OCI-LY1 (cell line): ENCODE measurements at regions not wholly inside any gene's neighbourhood (a gene's known extent, or its start where the extent isn't known, plus 50 kb on each side); places are given as distances from the start of the nearest gene placed in this dataset.

Experiments used
- H2AFZ ChIP-seq: fragments of 200-600 bp; sonication (generic), shearing (Covaris generic); 2 replicates; pipeline ENCODE4 v1.6.0; 2014; ENCODE audit warnings: antibody characterized with exemption, mild to moderate bottlenecking, low read length
- H3F3A ChIP-seq: fragments of 200-600 bp; sonication (generic), shearing (Covaris generic); 2 replicates; pipeline ENCODE4 v1.6.0; 2014; ENCODE audit warnings: mild to moderate bottlenecking, antibody characterized with exemption, low read length, moderate library complexity; ENCODE audit not compliant: insufficient read depth
- H3K27ac ChIP-seq: fragments of 200-600 bp; sonication (generic); 2 replicates; pipeline ENCODE4 v1.5.1; 2014; ENCODE audit warnings: low read length, mixed run types, mild to moderate bottlenecking, low read depth; ENCODE audit not compliant: poor library complexity, severe bottlenecking
- H3K27me3 ChIP-seq: fragments of 200-600 bp; sonication (generic); 2 replicates; pipeline ENCODE4 v1.6.0; 2014; ENCODE audit warnings: antibody characterized with exemption, mild to moderate bottlenecking, low read length, moderate library complexity; ENCODE audit not compliant: insufficient read depth
- H3K36me3 ChIP-seq: fragments of 200-600 bp; sonication (generic); 2 replicates; pipeline ENCODE4 v1.6.1; 2014; ENCODE audit warnings: mild to moderate bottlenecking, antibody characterized with exemption, low read length, moderate library complexity, mixed read lengths; ENCODE audit not compliant: insufficient read depth
- H3K4me1 ChIP-seq: fragments of 200-600 bp; sonication (generic); 2 replicates; pipeline ENCODE4 v1.5.1; 2014; ENCODE audit warnings: mild to moderate bottlenecking, low read length, moderate library complexity; ENCODE audit not compliant: insufficient read depth, severe bottlenecking
- H3K4me2 ChIP-seq: fragments of 200-600 bp; sonication (generic), shearing (Covaris generic); 2 replicates; pipeline ENCODE4 v1.6.1; 2014; ENCODE audit warnings: low read length
- H3K4me3 ChIP-seq: fragments of 200-600 bp; sonication (generic); 2 replicates; pipeline ENCODE4 v1.5.1; 2014; ENCODE audit warnings: low read length, low read depth, mild to moderate bottlenecking, mixed read lengths; ENCODE audit not compliant: poor library complexity, severe bottlenecking
- H3K79me2 ChIP-seq: fragments of 200-600 bp; shearing (Covaris generic); 2 replicates; pipeline ENCODE4 v1.6.1; 2016; ENCODE audit warnings: mixed run types, low read length, mixed read lengths; ENCODE audit not compliant: insufficient read depth
- H3K9ac ChIP-seq: fragments of 200-600 bp; sonication (generic), shearing (Covaris generic); 2 replicates; pipeline ENCODE4 v1.6.1; 2014; ENCODE audit warnings: mild to moderate bottlenecking, low read length, mixed read lengths
- H3K9me2 ChIP-seq: fragments of 200-600 bp; sonication (generic), shearing (Covaris generic); 2 replicates; pipeline ENCODE4 v1.6.1; 2014; ENCODE audit warnings: low read depth, mild to moderate bottlenecking, low read length, mixed read lengths
- H3K9me3 ChIP-seq: fragments of 200-600 bp; shearing (Covaris generic); 2 replicates; pipeline ENCODE4 v1.6.1; 2014; ENCODE audit warnings: low read length, mixed read lengths
- H4K20me1 ChIP-seq: fragments of 200-600 bp; sonication (generic), shearing (Covaris generic); 2 replicates; pipeline ENCODE4 v1.6.0; 2016; ENCODE audit warnings: mild to moderate bottlenecking, low read length; ENCODE audit not compliant: insufficient read depth
- CTCF ChIP-seq: fragments of 200-600 bp; sonication (generic), shearing (Covaris generic); IDR thresholded peaks from 2 replicates; pipeline ENCODE4 v1.5.1; 2017; ENCODE audit warnings: mild to moderate bottlenecking, antibody characterized with exemption, low read length, moderate library complexity, mixed read lengths
- EZH2 ChIP-seq: fragments of 200-600 bp; sonication (generic), shearing (Covaris generic); IDR thresholded peaks from 2 replicates; pipeline ENCODE4 v1.8.0; 2017; ENCODE audit warnings: borderline replicate concordance, mixed run types, mild to moderate bottlenecking, antibody characterized with exemption, low read length, moderate library complexity, mixed read lengths

- H3K4me3 ChIP-seq: no peak overlapping the region
- no peaks in the 10 kb centered on the region for H3K27me3 ChIP-seq
- TF ChIP-seq EZH2: no peak
- TF ChIP-seq CTCF: no peak
- no peaks in the 10 kb centered on the region for H4K20me1 ChIP-seq
- no peaks in the 10 kb centered on the region for H3K9me3 ChIP-seq
- H3K27ac ChIP-seq: no peak overlapping the region
- H3K79me2 ChIP-seq: no peaks in the 10 kb centered on the region
- no peak overlapping the region for H3K9ac ChIP-seq
- no peak overlapping the region for H3K4me2 ChIP-seq
- no peaks in the 10 kb centered on the region for H3K36me3 ChIP-seq
- H2AFZ ChIP-seq: no peak overlapping the region
- H3K4me1 ChIP-seq: no peaks in the 10 kb centered on the region
- H3K9me2 ChIP-seq: no peaks in the 10 kb centered on the region
- no peaks in the 10 kb centered on the region for H3F3A ChIP-seq
These were observed 728.3 kb downstream of the LRFN5 start for GRCh38 chr14:42334931-42335330.

- no peaks in the 10 kb centered on the region for H3F3A ChIP-seq
- H3K9me3 ChIP-seq: peaks cover 3% of the 10 kb centered on the region; the same call in 1 of the 2 replicates
- no peak overlapping the region for H3K9ac ChIP-seq
- H3K9me2 ChIP-seq: no peaks in the 10 kb centered on the region
- H3K79me2 ChIP-seq: no peaks in the 10 kb centered on the region
- no peak overlapping the region for H3K4me2 ChIP-seq
- H4K20me1 ChIP-seq: no peaks in the 10 kb centered on the region
- H3K27ac ChIP-seq: no peak overlapping the region
- no peaks in the 10 kb centered on the region for H3K36me3 ChIP-seq
- H3K4me3 ChIP-seq: no peak overlapping the region
- H3K27me3 ChIP-seq: no peaks in the 10 kb centered on the region
- no peaks in the 10 kb centered on the region for H3K4me1 ChIP-seq
- TF ChIP-seq CTCF (no peak), EZH2 (no peak)
- H2AFZ ChIP-seq: no peak overlapping the region
These were observed 716.8 kb downstream of the LRFN5 start for GRCh38 chr14:42323426-42323825.

- Histone ChIP-seq H3K9me2 (no peaks in the 10 kb centered on the region), H3K9me3 (peaks cover 3% of the 10 kb centered on the region; the same call in 1 of the 2 replicates), H3K4me2 (no peak overlapping the region), H2AFZ (no peak overlapping the region), H3K27ac (no peak overlapping the region), H3K79me2 (no peaks in the 10 kb centered on the region), H3K27me3 (no peaks in the 10 kb centered on the region), H4K20me1 (no peaks in the 10 kb centered on the region), H3K4me1 (no peaks in the 10 kb centered on the region), H3K4me3 (no peak overlapping the region), H3F3A (no peaks in the 10 kb centered on the region), H3K9ac (no peak overlapping the region), H3K36me3 (no peaks in the 10 kb centered on the region)
- TF ChIP-seq CTCF (no peak), EZH2 (no peak)
These were observed 716.0 kb downstream of the LRFN5 start for GRCh38 chr14:42322531-42323284.
